Anterior cingulate cortex (tissue), 58 donors: ENCODE measurements at regions not wholly inside any gene's neighbourhood (a gene's known extent, or its start where the extent isn't known, plus 50 kb on each side); places are given as distances from the start of the nearest gene placed in this dataset.

Experiments used
- DNase-seq, 58 donors: peaks; one replicate each; lab custom pipeline; 2025; lab: John Stamatoyannopoulos, UW

DNA sequence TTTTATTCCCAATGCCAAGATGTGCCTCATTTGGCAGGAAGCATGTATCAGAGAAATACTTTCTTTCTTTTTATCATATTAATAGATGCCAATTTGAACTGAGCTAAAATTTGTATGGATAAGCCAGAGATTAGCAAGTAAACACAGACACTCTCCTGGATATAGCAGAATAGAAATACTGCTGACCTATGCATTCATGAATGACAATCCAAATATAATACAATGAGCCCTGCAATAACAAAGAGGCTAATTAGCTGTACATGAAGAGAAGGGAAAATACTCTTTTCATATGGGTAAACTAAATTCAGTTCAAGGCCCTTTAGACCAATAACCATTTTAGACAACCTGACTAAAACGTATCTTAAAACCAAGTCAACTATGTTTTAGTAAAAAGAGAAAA lies 388.1 kb upstream of the NR5A2 start:
- no peak for DNase-seq

DNA sequence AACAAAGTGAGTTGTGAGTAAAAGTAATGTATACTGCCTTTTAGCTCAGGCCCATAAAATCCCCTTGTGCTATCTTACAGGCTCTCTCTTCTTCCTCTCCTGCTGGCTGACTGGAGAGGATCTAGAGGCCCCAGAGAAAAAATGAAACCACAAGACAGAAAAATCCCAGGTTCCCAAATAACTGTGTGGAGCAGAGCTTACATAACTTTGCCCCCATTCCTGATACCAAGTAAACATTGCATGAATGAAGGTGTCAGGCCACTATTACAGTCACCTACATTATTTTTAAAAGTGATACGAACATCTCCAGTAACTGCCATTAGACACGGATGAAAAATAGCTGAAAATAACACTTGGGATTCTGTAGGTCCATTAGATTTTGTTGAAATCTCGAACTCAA lies 386.0 kb upstream of the NR5A2 start:
- no peak for DNase-seq

GRCh38 chr1:199644912-199645311 lies 382.6 kb upstream of the NR5A2 start:
- DNase-seq = no peak

- DNase-seq = no peak
Observed at GRCh38 chr1:199646761-199647160, 380.7 kb upstream of the NR5A2 start.

DNA sequence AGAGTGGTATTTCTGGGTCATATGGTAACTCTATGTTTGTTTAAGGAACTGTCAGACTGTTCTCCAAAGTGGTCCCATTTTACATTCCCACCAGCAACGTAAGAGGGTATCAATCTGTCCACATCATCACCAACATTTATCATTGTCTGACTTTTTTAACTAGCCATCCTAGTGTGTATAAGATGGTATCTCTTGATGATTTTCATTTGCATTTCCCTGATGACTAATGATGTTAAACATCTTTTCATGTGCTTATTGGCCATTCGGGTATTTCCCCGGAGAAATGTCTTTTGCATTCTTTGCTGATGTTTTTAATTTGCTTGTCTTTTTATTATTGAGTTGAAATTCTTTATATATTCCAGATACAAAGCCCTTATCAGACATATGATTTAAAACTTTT lies 370.1 kb upstream of the NR5A2 start:
- DNase-seq = no peak

- no peak for DNase-seq
Observed at GRCh38 chr1:199660071-199660470, 367.4 kb upstream of the NR5A2 start.

DNA sequence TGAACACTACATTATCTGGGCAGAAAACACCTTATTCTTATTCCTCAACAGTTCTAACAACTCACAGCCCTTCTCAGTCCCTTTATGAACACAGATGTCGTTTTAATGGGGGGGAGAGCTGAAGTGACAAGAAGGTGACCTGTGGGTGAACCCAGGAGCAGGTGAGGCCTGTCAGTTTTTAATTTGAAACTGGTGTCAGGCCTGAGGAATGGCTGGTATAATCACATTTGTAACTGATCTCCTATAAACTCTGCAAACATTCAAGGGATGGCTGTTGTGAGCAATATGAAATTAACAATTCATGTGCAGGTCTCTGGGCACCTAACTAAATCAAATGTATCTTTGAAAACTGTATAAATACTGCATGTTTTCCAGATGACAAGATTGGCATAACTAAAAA lies 362.1 kb upstream of the NR5A2 start:
- DNase-seq = no peak

DNA sequence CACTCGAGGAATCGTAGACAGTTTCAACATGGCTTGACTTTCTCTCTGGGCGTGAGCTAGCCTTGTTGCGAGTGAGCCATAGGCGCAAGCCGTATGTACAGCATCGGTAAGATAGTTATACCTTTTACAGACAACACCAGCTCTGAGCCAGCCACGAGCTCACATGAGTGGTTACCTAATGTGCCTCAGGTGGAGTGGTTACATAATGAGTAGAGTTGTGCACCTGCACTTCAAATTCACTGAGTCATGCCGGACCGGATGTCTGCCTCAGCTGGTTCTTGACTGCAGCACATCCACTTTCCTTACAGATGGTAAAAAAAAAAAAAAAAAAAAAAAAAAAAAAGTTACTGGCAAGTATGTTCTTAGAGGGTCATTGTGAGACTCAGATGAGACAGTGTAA lies 360.4 kb upstream of the NR5A2 start:
- no peak for DNase-seq

GRCh38 chr1:199669916-199670315 lies 357.6 kb upstream of the NR5A2 start:
- no peak for DNase-seq

- no peak for DNase-seq
Observed at GRCh38 chr1:199671684-199672083, 355.8 kb upstream of the NR5A2 start.

- no peak for DNase-seq
Observed at GRCh38 chr1:199675937-199676336, 351.6 kb upstream of the NR5A2 start.

GRCh38 chr1:199678771-199679170 lies 348.7 kb upstream of the NR5A2 start:
- no peak for DNase-seq

- DNase-seq = no peak
Observed at GRCh38 chr1:199682081-199682480, 345.4 kb upstream of the NR5A2 start.

DNA sequence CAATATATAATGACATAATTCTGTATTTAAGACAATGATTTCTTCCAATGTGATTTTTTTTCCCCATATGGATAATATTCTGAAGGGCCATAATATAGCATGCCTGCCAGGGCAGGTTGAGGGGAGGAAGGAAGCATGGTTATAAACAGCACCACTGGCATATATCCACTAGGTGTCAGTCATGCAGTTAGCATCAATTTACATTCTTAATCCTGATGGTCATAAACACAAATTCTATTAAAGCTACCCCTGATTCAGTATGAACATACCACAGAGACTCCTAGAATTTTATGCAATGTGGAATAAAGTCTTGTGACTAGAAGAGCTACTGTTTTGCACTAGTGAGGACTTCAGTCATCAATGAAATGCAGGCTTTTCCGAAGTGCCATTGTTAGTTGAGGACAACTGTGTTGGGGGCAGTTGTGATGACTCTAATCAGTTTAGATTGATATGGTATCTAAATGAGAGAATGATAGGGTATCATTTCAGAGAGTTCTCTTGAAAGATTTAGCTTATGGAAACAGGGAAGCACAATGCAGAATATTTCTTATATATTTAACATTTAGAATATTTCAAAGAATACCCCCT lies 342.7 kb upstream of the NR5A2 start:
- peak in 7 of 58 donors; percentile 0 to 28 (median 1) for DNase-seq

GRCh38 chr1:199685369-199685768 lies 342.1 kb upstream of the NR5A2 start:
- no peak for DNase-seq

DNA sequence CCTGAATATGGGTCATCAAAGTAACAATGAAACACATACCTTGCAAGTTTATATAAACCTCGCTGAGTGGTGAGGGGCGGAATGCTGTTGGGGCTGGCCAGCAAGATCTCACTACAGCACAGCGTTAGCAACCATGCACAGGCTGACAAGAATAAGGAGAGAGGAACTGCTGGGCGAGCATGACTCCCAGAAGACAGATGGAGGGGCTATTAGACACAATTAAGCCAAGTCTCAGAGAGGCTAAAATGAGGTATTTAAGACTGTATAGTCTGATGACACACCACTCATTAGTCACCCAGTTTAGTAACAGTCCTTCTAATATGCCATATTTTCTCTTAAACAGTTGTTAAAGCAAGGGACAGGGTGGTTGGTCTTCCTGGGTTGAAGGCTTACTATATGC lies 340.2 kb upstream of the NR5A2 start:
- DNase-seq = no peak

GRCh38 chr1:199688133-199688676 lies 339.3 kb upstream of the NR5A2 start:
- DNase-seq = no peak

DNA sequence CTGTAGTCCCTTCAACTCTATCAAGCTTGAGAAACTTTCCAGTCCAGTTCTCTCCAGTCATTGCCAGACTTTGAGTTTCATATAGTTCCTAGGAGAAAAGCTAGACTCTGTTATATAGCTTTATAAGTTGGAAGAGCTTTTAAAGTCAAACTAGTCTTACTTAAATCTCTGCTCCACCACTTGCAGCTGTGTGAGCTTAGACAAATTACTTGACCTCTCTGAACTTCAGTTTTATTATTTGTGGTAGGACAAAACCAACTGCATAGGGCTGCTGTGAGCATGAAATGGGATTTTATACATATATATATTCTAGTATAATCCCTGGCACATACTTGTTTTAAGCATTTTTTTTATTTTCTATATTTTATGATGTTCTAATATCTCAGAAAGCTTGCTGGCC lies 338.7 kb upstream of the NR5A2 start:
- DNase-seq = no peak

DNA sequence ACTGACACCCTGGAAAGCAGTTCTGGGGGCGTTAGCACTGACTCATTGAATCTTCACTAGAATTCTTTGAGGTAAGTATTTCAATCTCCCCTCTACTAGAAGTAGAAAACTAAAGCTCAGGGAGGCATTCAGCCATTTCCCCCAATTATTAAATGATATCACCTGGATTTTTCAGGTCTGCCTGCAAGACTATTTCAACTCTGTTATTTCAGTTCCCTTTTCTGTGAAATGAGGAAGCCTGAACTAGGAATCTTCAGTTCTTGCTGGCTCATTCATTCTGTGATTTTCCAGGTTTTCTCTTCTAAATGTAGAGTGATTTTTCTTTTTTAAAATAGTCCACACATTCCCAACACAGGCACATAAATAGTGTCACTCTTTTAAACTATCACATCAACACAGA lies 337.0 kb upstream of the NR5A2 start:
- DNase-seq = no peak

DNA sequence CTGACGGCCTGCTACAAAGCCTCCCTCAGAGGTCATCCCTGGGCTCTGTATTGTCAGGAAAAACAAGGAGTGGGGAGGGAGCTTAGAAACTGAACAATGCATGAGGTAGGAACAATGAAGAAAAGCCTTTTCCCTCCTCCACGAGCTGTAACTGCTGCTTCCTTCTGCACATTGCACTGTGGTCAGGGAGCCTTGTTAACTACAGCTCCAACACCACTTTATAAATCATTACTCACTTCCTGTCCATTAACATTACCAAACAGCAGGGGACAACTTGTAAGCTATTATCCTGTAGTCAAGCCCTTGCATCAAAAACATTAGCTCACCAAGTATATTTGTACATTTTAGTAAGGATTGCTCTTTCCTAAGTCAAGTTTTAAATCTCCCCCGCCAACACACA lies 336.0 kb upstream of the NR5A2 start:
- no peak for DNase-seq

- DNase-seq = no peak
Observed at GRCh38 chr1:199693724-199694123, 333.8 kb upstream of the NR5A2 start.

DNA sequence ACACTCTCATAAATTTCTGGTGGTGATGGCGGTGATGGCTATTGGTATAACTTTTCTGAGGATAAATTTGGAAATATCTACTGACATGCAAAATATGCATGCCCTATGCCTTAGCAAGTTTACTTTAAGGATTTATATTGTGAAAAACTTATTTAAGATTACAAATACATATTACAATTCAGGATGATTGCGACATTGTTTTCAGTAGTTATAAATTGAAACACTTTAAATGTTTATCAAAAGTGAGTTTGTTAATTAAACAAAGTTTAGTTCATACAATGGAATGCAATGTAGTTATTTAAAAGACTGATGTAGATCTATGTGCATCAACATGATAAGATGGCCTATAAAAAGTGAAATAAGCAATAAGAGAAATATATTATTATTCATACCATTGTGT lies 331.3 kb upstream of the NR5A2 start:
- DNase-seq = no peak

DNA sequence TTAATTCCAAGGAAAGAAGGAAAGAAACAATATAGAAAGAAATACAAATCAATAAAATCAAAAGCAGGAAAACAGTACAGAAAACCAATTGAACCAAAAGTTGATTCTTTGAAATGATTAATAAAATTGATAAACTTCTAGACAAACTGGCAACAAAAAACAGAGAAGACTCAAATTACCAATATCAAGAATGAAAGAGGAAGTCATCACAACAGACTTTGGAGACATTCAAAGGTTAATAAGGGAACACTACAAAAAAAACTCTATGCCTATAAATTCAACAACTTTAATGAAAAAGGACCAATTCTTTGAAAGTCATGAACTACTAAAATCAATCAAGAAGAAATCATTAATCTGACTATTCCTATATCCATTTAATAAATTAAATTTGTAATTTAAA lies 329.3 kb upstream of the NR5A2 start:
- DNase-seq = no peak
